ENCODE measurements at regions not wholly inside any gene's neighbourhood (a gene's known extent, or its start where the extent isn't known, plus 50 kb on each side); places are given as distances from the start of the nearest gene placed in this dataset.

DNA sequence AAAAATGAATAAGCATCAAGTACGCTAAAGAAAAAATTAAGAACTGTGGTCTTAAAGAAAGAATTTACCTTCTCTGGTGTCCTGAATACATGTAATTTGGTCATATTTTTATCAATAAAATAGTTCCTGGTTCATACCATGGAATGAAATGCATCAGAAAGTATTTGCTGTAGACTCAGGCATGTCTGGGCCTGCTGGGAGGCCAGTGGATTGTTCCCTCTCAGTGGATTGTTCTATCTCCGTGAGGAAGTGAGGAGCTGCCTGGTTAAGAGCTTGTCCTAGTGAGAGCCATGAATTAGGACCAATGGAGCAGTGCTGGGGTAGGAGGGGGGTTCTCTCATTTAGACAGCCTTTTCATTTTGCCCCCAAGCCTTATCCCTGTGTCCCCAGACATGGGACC, 211.7 kb upstream of the HABP2 start:
- TF ChIP-seq POLR2AphosphoS5 (IDR thresholded peaks at IDR 0.05; ENCODE audit: low read depth, low read length) (no peak), POLR2A (IDR thresholded peaks at IDR 0.05; ENCODE audit: low read depth, low read length) (no peak)

Measured in GM12891 (cell line).